Sigmoid colon (tissue), 4 donors: ENCODE measurements at regions not wholly inside any gene's neighbourhood (a gene's known extent, or its start where the extent isn't known, plus 50 kb on each side); places are given as distances from the start of the nearest gene placed in this dataset.

Experiments
- POLR2A ChIP-seq, 2 donors: fragments of 450-650 bp; IDR thresholded peaks; one replicate each; pipeline ENCODE4 v1.6.1; 2016; ENCODE audit warnings: antibody characterized with exemption in 2 of 2, mild to moderate bottlenecking in 2 of 2, moderate library complexity in 2 of 2
- POLR2AphosphoS5 ChIP-seq, 4 donors: sonication (generic); formaldehyde crosslinking; IDR thresholded peaks; one replicate each; pipeline ENCODE4 v1.6.1; 2017; ENCODE audit warnings: antibody characterized with exemption in 4 of 4
- TF ChIP-seq, protein P1 (sequence below), 4 experiments: fragments of 450-650 bp in 3 of 4; fragments of 200-600 bp in 1 of 4; IDR thresholded peaks; one replicate each; pipeline ENCODE4 v1.5.1; 2016 to 2019; ENCODE audit warnings: antibody characterized with exemption in 4 of 4, mild to moderate bottlenecking in 3 of 4, moderate library complexity in 2 of 4

DNA sequence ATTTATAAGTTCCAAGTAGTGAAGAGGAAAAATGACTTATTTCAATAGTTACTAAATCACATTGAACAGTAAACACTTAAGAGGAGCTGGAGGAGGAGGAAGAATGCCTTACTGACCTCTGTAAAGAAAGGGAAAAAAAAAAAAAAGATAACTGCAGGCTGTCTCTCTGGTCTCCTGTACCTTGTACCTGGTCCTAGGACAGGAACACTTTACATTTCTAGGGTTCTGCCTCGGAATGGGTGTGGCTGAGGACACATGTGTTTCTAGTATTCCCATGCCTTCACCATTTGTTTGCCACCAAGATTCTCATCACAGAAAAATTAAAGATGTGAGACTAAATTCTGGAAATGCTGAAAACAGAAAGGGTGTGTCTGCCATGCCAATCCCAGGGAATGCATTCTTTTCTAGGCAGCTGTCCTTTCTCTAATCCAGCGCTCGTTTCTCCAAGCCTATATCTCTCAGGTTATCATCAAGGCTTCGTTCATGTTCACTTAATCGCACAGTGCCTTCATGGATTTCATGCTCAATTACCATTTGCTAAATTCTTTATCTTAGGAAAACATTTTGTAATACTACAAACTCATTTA, 1208.3 kb downstream of the OTOL1 start:
- TF ChIP-seq POLR2A (IDR thresholded peaks at IDR 0.05): no peak
- TF ChIP-seq, protein P1, sequence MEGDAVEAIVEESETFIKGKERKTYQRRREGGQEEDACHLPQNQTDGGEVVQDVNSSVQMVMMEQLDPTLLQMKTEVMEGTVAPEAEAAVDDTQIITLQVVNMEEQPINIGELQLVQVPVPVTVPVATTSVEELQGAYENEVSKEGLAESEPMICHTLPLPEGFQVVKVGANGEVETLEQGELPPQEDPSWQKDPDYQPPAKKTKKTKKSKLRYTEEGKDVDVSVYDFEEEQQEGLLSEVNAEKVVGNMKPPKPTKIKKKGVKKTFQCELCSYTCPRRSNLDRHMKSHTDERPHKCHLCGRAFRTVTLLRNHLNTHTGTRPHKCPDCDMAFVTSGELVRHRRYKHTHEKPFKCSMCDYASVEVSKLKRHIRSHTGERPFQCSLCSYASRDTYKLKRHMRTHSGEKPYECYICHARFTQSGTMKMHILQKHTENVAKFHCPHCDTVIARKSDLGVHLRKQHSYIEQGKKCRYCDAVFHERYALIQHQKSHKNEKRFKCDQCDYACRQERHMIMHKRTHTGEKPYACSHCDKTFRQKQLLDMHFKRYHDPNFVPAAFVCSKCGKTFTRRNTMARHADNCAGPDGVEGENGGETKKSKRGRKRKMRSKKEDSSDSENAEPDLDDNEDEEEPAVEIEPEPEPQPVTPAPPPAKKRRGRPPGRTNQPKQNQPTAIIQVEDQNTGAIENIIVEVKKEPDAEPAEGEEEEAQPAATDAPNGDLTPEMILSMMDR (IDR thresholded peaks at IDR 0.05): no peak
- no peak for TF ChIP-seq POLR2AphosphoS5 (IDR thresholded peaks at IDR 0.05)
